HEK293 (cell line): ENCODE measurements at regions not wholly inside any gene's neighbourhood (a gene's known extent, or its start where the extent isn't known, plus 50 kb on each side); places are given as distances from the start of the nearest gene placed in this dataset.

Experiments
- CTCF ChIA-PET: fragments of 350-600 bp; formaldehyde crosslinking; extraction: SDS; loops from one replicate; lab custom pipeline; 2021; ENCODE audit warnings: antibody characterized with exemption; lab: Yijun Ruan, JAX
- POLR2A ChIA-PET: fragments of 300-600 bp; formaldehyde crosslinking; extraction: SDS; loops from one replicate; lab custom pipeline; 2020; ENCODE audit warnings: antibody characterized with exemption, inconsistent platforms; lab: Yijun Ruan, JAX
- H3K27ac ChIP-seq: fragments of 200-500 bp; sonication (Bioruptor generic); 2 replicates; pipeline ENCODE4 v1.5.1; 2014; ENCODE audit warnings: low read depth, low read length, control low read depth, inconsistent platforms; ENCODE audit errors: extremely low read depth
- H3K36me3 ChIP-seq, 2 experiments: fragments of 200-500 bp in 1 of 2; sonication (Bioruptor generic) in 1 of 2; 1 replicate in 1 of 2; 2 replicates in 1 of 2; pipeline ENCODE4 v1.5.1; 2014 to 2017; ENCODE audit warnings: inconsistent platforms in 2 of 2, low read length in 2 of 2; ENCODE audit not compliant: control insufficient read depth in 2 of 2, insufficient read depth in 1 of 2
- H3K4me1 ChIP-seq: fragments of 200-500 bp; sonication (Bioruptor generic); 2 replicates; pipeline ENCODE4 v1.5.1; 2014; ENCODE audit warnings: mild to moderate bottlenecking, low read length, inconsistent platforms; ENCODE audit not compliant: control insufficient read depth, insufficient read depth
- H3K4me3 ChIP-seq: 2 replicates; pipeline ENCODE4 v1.5.1; 2011; ENCODE audit warnings: low read depth, mild to moderate bottlenecking, control low read depth, low read length, moderate library complexity
- H3K9me3 ChIP-seq: fragments of 200-500 bp; sonication (Bioruptor generic); 2 replicates; pipeline ENCODE4 v1.5.1; 2014; ENCODE audit warnings: low read depth, low read length, inconsistent platforms; ENCODE audit not compliant: control insufficient read depth, insufficient read depth
- GLIS2 ChIP-seq: fragments of 450-650 bp; formaldehyde crosslinking; IDR thresholded peaks from 2 replicates; pipeline ENCODE4 v1.5.1; 2016; ENCODE audit warnings: missing biosample characterization, missing genetic modification characterization
- INSM2 ChIP-seq: fragments of 450-650 bp; formaldehyde crosslinking; IDR thresholded peaks from 2 replicates; pipeline ENCODE4 v1.5.1; 2016; ENCODE audit warnings: missing biosample characterization, missing genetic modification characterization
- MZF1 ChIP-seq: fragments of 450-650 bp; formaldehyde crosslinking; IDR thresholded peaks from 2 replicates; pipeline ENCODE4 v1.5.1; 2017; ENCODE audit warnings: missing biosample characterization, missing genetic modification characterization, borderline replicate concordance
- PATZ1 ChIP-seq: fragments of 450-650 bp; formaldehyde crosslinking; IDR thresholded peaks from 2 replicates; pipeline ENCODE4 v1.5.1; 2016; ENCODE audit warnings: missing biosample characterization, missing genetic modification characterization
- SP7 ChIP-seq: fragments of 450-650 bp; formaldehyde crosslinking; IDR thresholded peaks from 2 replicates; pipeline ENCODE4 v1.5.1; 2016; ENCODE audit warnings: missing biosample characterization, missing genetic modification characterization
- ZNF148 ChIP-seq: fragments of 450-650 bp; formaldehyde crosslinking; IDR thresholded peaks from 2 replicates; pipeline ENCODE4 v1.5.0; 2017; ENCODE audit warnings: missing biosample characterization, missing genetic modification characterization, borderline replicate concordance
- ZNF211 ChIP-seq: fragments of 450-650 bp; formaldehyde crosslinking; IDR thresholded peaks from 2 replicates; pipeline ENCODE4 v1.5.1; 2016; ENCODE audit warnings: low read depth, missing biosample characterization, missing genetic modification characterization
- ZNF366 ChIP-seq: fragments of 450-650 bp; formaldehyde crosslinking; conservative IDR thresholded peaks from 2 replicates; pipeline ENCODE4 v1.5.1; 2016; ENCODE audit warnings: missing biosample characterization, missing genetic modification characterization
- ZNF473 ChIP-seq: fragments of 450-650 bp; formaldehyde crosslinking; IDR thresholded peaks from 2 replicates; pipeline ENCODE4 v1.5.1; 2017; ENCODE audit warnings: missing biosample characterization, missing genetic modification characterization
- ZNF501 ChIP-seq: fragments of 450-650 bp; formaldehyde crosslinking; IDR thresholded peaks from 2 replicates; pipeline ENCODE4 v1.5.1; 2016; ENCODE audit warnings: missing biosample characterization, missing genetic modification characterization
- ZNF514 ChIP-seq: fragments of 450-650 bp; formaldehyde crosslinking; IDR thresholded peaks from 2 replicates; pipeline ENCODE4 v1.5.1; 2016; ENCODE audit warnings: missing biosample characterization, missing genetic modification characterization
- ZNF530 ChIP-seq: fragments of 450-650 bp; formaldehyde crosslinking; IDR thresholded peaks from 2 replicates; pipeline ENCODE4 v1.5.1; 2016; ENCODE audit warnings: low read depth, missing biosample characterization, missing genetic modification characterization
- ZNF555 ChIP-seq: fragments of 450-650 bp; formaldehyde crosslinking; conservative IDR thresholded peaks from 2 replicates; pipeline ENCODE4 v1.5.1; 2017; ENCODE audit warnings: missing biosample characterization, mild to moderate bottlenecking, missing genetic modification characterization, inconsistent platforms
- ZNF600 ChIP-seq: fragments of 450-650 bp; formaldehyde crosslinking; IDR thresholded peaks from 2 replicates; pipeline ENCODE4 v1.5.1; 2016; ENCODE audit warnings: missing biosample characterization, missing genetic modification characterization
- ZNF76 ChIP-seq: fragments of 450-650 bp; formaldehyde crosslinking; IDR thresholded peaks from 2 replicates; pipeline ENCODE4; 2016; ENCODE audit warnings: low read depth, missing biosample characterization, missing genetic modification characterization, borderline replicate concordance
- ZSCAN16 ChIP-seq: fragments of 450-650 bp; formaldehyde crosslinking; IDR thresholded peaks from 2 replicates; pipeline ENCODE4 v1.5.1; 2016; ENCODE audit warnings: missing biosample characterization, missing genetic modification characterization
- ZSCAN30 ChIP-seq: fragments of 450-650 bp; IDR thresholded peaks from 2 replicates; pipeline ENCODE4 v1.5.1; 2018; ENCODE audit warnings: missing biosample characterization, mild to moderate bottlenecking, missing genetic modification characterization, moderate library complexity
- TF ChIP-seq, protein P1 (sequence below): fragments of 450-650 bp; formaldehyde crosslinking; IDR thresholded peaks from 2 replicates; pipeline ENCODE4 v1.5.1; 2017; ENCODE audit warnings: missing biosample characterization, missing genetic modification characterization
- TF ChIP-seq, protein P2 (sequence below): fragments of 450-650 bp; formaldehyde crosslinking; IDR thresholded peaks from 2 replicates; pipeline ENCODE4 v1.5.1; 2017; ENCODE audit warnings: missing biosample characterization, missing genetic modification characterization

DNA sequence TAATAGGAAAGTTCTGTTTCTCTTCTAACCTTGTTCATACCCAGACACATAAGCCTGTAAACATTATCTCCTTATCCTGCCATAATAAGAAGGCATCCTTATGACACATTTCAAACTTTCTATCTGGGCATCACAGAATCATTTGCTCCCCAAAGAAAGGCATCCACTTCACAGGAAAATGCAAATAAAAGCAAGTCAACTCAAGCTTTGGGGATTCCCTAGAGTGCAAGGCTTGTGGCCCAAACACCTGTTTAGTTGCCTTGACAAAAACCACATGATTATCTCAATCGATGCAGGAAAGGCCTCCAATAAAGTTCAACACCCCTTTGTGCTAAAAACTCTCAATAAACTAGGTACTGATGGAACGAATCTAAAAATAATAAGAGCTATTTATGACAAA lies 195.7 kb upstream of the GALNT5 start:
- CTCF ChIA-PET: no interaction called here
- no peak overlapping the region for H3K4me3 ChIP-seq
- POLR2A ChIA-PET: no interaction called here

More for the DNA sequence above, 195.7 kb upstream of the GALNT5 start:
- H3K4me1 ChIP-seq: no peaks in the 10 kb centered on the region
- H3K36me3 ChIP-seq: no peaks in the 10 kb centered on the region
- TF ChIP-seq MZF1: no peak
- no peak for TF ChIP-seq INSM2 (tag by site-specific recombination)
- TF ChIP-seq ZNF555: no peak
- no peak for TF ChIP-seq ZNF530 (tag by site-specific recombination)
- TF ChIP-seq, protein P1, sequence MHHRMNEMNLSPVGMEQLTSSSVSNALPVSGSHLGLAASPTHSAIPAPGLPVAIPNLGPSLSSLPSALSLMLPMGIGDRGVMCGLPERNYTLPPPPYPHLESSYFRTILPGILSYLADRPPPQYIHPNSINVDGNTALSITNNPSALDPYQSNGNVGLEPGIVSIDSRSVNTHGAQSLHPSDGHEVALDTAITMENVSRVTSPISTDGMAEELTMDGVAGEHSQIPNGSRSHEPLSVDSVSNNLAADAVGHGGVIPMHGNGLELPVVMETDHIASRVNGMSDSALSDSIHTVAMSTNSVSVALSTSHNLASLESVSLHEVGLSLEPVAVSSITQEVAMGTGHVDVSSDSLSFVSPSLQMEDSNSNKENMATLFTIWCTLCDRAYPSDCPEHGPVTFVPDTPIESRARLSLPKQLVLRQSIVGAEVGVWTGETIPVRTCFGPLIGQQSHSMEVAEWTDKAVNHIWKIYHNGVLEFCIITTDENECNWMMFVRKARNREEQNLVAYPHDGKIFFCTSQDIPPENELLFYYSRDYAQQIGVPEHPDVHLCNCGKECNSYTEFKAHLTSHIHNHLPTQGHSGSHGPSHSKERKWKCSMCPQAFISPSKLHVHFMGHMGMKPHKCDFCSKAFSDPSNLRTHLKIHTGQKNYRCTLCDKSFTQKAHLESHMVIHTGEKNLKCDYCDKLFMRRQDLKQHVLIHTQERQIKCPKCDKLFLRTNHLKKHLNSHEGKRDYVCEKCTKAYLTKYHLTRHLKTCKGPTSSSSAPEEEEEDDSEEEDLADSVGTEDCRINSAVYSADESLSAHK: no peak
- no peak for TF ChIP-seq ZNF514 (tag by site-specific recombination)
- TF ChIP-seq PATZ1 (tag by site-specific recombination): no peak
- TF ChIP-seq, protein P2, sequence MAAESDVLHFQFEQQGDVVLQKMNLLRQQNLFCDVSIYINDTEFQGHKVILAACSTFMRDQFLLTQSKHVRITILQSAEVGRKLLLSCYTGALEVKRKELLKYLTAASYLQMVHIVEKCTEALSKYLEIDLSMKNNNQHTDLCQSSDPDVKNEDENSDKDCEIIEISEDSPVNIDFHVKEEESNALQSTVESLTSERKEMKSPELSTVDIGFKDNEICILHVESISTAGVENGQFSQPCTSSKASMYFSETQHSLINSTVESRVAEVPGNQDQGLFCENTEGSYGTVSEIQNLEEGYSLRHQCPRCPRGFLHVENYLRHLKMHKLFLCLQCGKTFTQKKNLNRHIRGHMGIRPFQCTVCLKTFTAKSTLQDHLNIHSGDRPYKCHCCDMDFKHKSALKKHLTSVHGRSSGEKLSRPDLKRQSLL (tag by site-specific recombination): no peak
- TF ChIP-seq ZNF211 (tag by site-specific recombination): no peak
- no peak for TF ChIP-seq ZNF148 (tag by site-specific recombination)
- no peak for TF ChIP-seq SP7
- no peak for TF ChIP-seq ZNF366 (tag by site-specific recombination)
- no peak for TF ChIP-seq ZSCAN16 (tag by site-specific recombination)
- TF ChIP-seq ZNF501 (tag by site-specific recombination): no peak
- no peak for TF ChIP-seq ZSCAN30 (tag by site-specific recombination)
- TF ChIP-seq ZNF600 (tag by site-specific recombination): no peak
- TF ChIP-seq ZNF76 (tag by site-specific recombination): no peak
- no peak for TF ChIP-seq GLIS2 (tag by site-specific recombination)
- no peak for TF ChIP-seq ZNF473 (tag by site-specific recombination)
- no peak overlapping the region for H3K27ac ChIP-seq
- H3K9me3 ChIP-seq: no peaks in the 10 kb centered on the region
